ENCODE measurements at regions not wholly inside any gene's neighbourhood (a gene's known extent, or its start where the extent isn't known, plus 50 kb on each side); places are given as distances from the start of the nearest gene placed in this dataset.

DNA sequence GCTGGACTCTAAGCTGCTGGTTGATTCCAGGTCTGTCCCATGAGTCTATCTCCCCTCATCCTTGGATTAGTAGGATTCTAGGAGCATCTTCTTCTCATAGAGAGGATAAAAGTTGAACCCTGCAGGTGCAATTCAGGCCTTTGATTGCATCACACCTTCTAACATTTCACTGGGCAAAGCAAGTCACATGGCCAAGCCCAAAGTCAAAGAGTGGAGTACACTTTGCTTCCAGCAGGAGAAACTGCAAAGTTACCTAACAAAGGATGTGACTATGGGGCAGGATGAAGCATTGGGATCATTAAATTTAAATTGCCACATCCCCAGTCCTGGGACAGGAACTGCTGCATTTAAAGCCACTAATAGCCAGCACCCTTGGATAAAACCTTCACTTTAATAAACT, 51.0 kb upstream of the EGFLAM start:
- DNase-seq, result no peak

DNA sequence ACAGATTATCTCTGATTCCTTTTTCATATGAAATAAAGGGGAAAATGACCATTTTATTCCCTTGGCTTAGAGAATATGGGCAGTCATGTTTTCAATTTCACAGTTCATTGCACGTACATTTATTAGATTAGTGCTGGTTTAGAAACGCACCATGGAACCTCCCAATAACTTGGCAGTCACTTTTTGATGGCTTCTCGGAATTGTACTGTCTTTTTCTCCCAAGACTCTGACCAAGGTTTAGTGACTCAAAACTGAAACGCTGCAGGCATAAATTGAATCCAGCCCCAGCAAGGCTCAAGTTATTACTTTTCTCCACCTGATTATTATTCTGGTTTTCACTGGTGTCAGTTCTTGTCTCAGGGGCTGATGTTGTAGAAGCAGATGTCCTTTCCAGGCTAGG, 55.6 kb upstream of the EGFLAM start:
- no peak for DNase-seq

DNA sequence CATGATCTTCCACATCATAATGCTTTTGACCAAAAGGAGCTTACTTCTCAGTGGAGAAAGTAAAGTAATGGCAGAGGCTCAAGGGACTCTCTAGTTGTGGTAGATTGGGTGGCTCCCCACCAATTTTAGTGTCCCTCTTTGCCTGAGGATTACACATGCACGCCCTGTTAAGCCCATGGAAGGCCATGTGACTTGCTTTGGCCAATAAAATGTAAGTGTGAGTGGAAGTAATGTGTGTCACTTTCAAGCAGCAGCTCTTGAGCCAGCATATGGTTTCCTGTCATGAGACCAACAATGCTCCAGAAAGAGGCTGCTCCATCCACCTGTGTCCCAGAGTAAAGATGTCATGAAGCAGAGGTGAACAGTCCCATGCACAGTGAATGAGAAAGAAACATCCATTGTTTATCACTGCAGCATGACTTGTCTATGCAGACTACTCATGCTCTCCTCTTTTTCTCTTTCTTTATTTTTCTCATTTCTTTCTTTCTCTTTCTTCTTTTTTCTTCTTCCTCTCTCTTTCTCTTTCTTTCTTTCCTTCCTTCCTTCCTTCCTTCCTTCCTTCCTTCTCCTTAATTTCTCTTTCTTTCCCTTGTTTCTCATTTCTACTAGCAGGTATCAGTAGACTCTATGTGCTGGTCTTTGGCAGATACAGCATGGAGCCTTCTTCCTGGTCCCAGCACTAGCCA, 57.3 kb upstream of the EGFLAM start:
- DNase-seq, result no peak

DNA sequence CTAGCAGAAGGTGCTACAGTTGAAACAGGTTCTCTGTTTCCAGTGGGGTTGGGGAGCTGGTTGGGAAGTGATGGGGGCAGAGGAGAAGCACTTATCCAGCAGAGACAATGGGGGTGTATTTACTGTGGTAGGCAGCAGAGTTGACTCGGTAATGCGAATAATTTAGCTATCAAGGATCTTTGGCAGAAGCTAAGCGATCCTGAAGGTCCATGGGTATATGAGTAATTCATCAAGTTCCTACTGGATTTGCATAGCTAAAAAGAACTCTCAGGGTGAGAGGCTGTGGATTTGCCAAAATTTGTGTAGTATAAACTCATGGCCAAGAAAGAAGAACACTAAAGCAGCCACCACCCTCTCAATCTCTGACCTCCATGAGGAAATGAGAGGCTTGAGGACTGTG, 61.2 kb upstream of the EGFLAM start:
- no peak for DNase-seq

- peak; percentile 43 for DNase-seq
Observed at GRCh38 chr5:38193015-38193581, 65.3 kb upstream of the EGFLAM start.

- no peak for DNase-seq
Observed at GRCh38 chr5:38191693-38192092, 66.7 kb upstream of the EGFLAM start.

DNA sequence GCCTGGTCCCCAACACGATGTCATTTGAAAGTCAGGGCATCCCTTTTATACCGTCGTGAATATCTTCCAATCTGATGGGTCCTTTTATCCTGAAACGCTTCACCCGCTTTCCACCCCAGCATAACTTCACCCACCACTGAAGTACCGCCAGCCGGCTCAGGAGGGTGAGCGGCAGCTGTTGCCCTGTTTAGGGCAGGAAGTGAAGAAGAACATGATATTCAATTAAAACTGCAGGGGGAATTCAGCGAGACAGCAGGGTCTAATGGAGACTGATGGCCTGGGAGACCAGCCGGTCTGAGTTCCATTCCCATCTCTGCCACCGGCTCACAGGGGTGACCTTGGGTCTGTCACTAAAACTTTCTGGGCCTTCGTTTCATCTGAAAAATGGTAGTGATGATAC, 68.2 kb upstream of the EGFLAM start:
- DNase-seq, result no peak

GRCh38 chr5:38189081-38189504, 69.3 kb upstream of the EGFLAM start:
- no peak for DNase-seq

DNA sequence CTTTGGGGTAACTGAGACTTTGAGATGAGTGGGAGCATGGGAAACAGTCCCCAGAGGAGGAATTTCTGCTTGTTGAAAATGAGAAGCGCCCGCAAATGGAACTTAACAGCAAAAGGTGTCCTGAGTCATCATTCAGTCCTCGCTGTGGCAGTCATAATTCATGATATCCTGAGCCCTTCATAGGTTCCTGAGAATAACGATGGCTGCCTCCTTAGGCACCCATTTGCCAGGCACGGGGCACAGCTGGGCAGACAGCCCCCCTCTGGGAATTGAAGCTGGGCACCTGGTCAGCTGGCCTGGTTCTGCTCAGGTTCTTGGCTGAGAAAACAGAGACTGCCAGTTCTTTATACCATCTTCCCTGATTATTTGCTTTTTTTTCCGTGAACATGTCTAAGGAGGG, 69.8 kb upstream of the EGFLAM start:
- DNase-seq, result no peak

DNA sequence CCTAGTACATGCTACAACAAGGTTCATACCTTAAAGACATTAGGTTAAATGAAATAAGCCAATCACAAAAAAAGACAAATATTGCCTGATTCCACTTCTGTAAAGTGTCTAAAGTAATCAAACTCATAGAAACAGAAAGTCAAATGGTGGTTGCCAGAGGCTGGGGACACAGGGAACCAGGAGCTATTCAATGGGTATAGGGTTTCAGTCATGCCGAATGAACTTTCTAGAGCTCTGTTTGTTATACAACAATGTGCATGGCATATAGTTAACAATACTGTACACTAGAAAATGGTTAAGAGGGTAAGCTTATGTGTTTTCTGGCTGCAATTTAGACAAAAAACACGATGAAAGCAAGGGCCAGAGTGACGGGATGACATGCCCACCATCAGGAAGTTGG, 70.8 kb upstream of the EGFLAM start:
- no peak for DNase-seq

GRCh38 chr5:38184627-38185026, 73.7 kb upstream of the EGFLAM start:
- no peak for DNase-seq

GRCh38 chr5:38182991-38183390, 75.4 kb upstream of the EGFLAM start:
- DNase-seq, result no peak

GRCh38 chr5:38168029-38168428, 90.3 kb upstream of the EGFLAM start:
- DNase-seq, result no peak

- DNase-seq, result no peak
Observed at GRCh38 chr5:38167562-38167996, 90.8 kb upstream of the EGFLAM start.

DNA sequence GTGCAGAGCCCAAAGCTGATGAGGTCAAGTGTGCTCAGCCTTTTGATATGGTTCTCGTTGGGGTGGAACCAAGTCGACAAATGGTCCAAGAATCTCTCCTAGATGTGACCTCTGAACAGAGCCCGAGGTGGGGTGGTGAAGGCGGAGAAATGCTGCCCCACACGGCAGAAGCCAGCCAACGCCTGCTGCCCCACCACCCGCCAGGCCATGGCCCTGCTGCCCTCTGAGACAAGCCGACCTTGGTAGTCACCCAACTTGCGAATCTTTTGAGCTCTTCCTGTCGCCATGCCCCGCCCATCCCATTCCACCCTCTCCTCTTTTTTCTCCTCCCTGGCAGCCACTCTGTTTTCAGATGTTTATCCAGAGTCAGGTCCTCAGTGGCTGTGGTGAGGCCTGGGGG, 91.5 kb upstream of the EGFLAM start:
- no peak for DNase-seq

DNA sequence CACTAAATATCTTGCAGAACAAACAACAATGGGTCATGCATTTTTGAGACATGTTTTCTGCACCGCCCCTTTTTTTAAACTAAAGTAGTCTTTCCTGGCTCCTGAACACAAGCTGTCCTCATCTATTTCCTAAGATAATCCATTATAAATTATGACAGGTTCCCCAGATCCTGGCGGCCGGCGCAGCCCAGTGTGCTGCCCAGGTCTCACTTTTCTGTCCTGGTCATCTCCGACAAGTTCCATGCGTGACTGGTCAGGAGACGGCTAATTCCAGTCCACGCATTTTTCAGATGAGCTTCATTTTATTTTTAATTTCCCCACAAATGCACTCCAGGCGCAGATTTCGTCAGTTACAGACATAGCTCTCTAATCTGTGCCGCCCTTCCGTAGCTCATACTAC, 92.9 kb upstream of the EGFLAM start:
- DNase-seq, result no peak

DNA sequence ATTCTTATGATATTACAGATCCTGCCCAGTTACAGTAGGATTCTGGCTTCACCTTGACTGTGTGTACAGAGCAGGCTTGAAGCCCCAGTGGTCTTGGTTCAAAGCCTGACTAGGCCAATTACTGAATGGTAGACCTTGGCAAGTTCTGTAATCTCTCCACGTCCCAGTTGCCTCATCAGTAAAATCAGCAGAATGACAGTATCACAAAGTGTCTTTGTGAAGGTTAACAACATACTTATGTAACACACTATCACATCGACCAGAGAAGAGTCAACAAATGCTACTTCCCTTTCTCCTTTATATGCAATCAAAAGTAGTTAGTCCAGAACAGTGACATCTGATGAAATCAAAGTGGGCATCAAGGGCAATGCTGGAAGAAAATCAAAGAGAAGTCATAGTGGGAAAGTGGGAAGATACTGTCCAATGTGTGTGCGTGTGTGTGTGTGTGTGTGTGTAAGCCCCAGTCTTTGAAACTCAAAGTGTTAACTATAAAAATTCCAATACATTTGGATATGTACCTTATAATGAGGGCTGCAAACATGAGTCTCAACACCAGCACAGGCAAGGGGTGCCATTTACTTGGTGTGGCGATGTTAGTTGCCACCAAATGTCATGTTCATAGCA, 93.5 kb upstream of the EGFLAM start:
- no peak for DNase-seq

DNA sequence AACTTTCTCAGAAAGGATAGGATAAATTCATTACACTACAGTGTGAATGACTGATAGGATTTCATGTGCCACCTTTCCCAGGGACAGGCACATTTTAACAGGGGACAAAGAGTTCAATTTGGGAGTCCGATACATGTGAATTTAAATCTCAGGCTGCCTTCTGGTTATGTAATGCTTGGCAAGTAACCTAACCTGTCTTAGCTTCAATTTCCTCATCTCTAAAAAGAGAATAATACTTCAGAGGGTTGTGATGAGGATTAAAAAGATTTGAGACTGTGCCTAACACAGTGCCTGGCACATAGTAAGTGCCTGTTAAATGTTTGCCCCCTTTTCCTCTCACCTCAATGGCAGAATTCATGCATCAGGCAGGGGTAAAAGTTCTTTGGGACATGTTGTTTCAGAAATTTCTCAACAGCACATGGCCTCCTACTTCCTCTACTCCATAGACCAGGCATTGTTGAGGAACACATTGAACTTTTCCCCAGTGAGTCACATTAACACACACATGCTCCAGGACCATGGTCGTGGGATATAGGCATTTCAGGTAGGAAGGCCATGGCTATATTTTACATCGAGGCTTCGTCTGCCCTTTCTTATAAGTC, 94.6 kb upstream of the EGFLAM start:
- DNase-seq, result no peak

DNA sequence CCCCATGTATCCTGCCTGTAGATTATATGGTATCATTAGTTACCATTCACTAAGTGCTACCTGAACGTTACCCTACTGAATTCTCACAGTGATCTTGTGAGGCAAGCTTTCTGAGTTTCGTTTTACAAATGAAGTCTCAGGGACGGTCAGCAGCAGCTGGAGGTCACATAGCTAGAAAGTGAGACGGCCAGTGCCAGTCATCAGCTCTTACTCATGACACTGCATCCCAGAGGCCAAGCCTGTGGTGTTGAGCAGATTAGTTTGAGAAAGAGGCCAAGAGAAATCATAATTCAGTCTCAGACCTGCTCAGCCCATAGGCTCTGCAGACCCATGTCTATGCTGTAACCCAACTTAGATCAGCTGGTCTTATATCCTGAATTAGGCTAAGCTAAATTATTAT, 95.7 kb upstream of the EGFLAM start:
- DNase-seq, result no peak

GRCh38 chr5:38157024-38157423, 101.3 kb upstream of the EGFLAM start:
- no peak for DNase-seq

DNA sequence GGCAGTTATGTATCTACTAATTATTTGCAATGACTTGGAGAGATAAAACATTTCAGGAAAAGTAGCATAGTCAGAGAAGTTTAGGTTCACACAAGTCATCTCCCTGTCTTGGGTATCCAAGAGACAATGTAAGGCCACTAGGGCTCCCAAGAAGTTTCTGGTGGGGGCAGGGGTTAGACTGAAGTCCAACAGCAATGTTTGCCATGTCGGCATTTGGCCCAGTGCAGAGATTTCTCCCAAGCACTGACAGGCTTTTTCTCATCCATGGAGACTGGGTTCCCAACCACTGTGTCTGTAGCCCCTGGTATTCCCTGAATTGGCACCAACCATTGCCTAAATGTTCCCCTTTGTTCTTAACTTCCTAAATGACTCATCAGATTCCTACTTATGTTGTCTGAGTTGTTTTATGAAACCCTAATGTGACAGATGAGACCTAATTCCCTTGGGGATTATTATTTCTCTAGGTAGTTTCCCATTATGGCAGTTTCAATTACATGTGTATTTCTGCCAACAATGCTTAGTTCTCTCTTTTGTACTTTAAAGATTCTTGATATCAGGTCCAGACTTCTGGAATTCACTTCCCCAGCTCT, 103.6 kb upstream of the EGFLAM start:
- DNase-seq, result no peak

DNA sequence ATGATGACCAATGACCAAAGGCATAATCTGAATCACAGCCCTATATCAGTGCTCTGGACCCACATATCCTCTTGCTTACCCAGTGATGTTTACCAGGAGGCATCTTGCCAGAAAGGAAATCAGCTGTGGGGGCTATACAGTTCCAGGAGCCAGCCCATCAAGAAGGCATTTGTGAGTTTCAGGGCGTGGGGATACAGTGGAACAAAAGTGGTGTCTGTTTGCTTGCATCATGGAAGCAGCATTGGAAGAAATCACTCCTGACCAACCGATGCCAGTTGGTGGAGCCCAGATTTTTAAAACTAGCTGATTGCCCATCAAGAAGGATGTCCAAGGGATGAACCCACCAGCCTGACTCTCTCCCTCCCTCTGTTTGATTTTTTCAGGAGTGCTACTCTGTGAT, 106.5 kb upstream of the EGFLAM start:
- no peak for DNase-seq

DNA sequence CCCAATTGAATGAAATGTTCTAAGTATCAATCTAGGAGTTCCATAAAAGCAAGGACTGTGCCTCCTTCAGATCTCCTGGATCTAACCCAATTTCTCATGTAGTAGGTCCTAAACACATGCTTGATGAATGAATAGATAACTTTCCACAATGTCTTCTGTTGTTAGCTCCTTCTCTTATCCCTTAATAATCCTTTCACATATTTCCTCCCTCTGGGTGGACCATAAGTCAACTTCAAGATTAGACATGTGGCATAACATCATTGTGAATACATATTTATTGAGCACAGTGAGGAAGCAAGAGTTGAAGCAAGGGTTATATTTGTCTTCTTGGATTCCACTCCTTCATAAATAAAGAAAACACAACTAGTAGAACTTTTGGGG, 108.6 kb upstream of the EGFLAM start:
- no peak for DNase-seq

Data from stimulated activated CD4-positive, alpha-beta T cell treated with anti-CD3 and anti-CD28 coated beads, Interleukin-12 subunit alpha, Interleukin-12 subunit beta, amount 100 ng/mL, for 4 hours (primary cell).